Progenitor cell of endocrine pancreas (in vitro differentiated cells): ENCODE measurements at regions not wholly inside any gene's neighbourhood (a gene's known extent, or its start where the extent isn't known, plus 50 kb on each side); places are given as distances from the start of the nearest gene placed in this dataset.
A peak's percentile ranks its signal among the peaks of the same experiment; 100 is the strongest.

ENCODE experiments used
- DNase-seq: peaks from one replicate; pipeline ENCODE4 v3.0.0; 2021; ENCODE audit warnings: low spot score; ENCODE audit not compliant: unreplicated experiment
- H3K27ac Mint-ChIP-seq: 2 replicates; pipeline ENCODE4 v1.8.0; 2021; ENCODE audit warnings: mild to moderate bottlenecking, moderate library complexity, mixed read lengths
- H3K27me3 Mint-ChIP-seq: 2 replicates; pipeline ENCODE4 v1.8.0; 2021; ENCODE audit warnings: mixed read lengths
- H3K36me3 Mint-ChIP-seq: 2 replicates; pipeline ENCODE4 v1.8.0; 2022; ENCODE audit warnings: mixed read lengths; ENCODE audit not compliant: insufficient read depth
- H3K4me1 Mint-ChIP-seq: 2 replicates; pipeline ENCODE4 v1.8.0; 2021; ENCODE audit warnings: low read depth, mixed read lengths
- H3K4me3 Mint-ChIP-seq: 2 replicates; pipeline ENCODE4 v1.8.0; 2021; ENCODE audit warnings: low read depth, mild to moderate bottlenecking, moderate library complexity, mixed read lengths
- H3K9me3 Mint-ChIP-seq: 2 replicates; pipeline ENCODE4 v1.8.0; 2021; ENCODE audit warnings: low read depth, mixed read lengths
- TF ChIP-seq, protein P1 (sequence below): fragments of 200-600 bp; sonication (generic); IDR thresholded peaks from one replicate; pipeline ENCODE4 v1.5.0; 2021; ENCODE audit warnings: antibody characterized with exemption, mild to moderate bottlenecking; ENCODE audit not compliant: unreplicated experiment

DNA sequence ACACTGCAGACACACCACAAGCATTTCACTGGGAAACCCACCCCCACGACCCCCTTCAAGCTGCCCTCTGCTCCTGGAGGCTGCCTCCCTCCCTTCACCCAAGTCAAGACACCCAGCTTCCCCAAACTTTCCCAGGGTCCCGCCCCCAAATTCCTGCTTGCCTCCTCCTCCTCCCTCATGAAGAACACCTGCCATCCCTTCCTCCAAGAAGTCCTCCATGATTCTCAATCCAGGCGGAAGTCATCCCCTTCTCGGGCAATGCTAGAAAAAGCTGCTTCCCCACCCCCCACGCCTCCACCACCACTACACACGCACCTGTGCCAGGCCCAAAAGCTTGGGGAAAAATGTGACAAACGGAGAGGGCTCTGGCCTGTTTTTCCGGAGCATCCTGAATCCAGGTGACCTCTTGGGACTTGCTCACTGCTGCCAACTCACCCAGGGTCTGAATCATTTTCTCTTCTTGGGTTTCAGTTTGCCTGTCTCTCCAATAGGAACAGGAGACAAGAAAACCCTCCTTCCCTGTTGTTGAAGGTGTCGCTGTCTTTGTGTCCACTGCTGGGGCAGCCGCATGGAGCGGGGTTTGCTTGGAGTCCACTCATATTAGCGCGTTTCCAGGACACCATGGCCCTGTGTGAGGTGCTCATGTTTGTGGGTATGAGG is 101.0 kb upstream of the CASZ1 start:
- Mint-ChIP-seq H3K4me3 (no peak overlapping the region), H3K27me3 (peaks cover 3% of the 10 kb centered on the region), H3K27ac (peak overlapping the region; percentile 37), H3K9me3 (no peaks in the 10 kb centered on the region), H3K36me3 (no peaks in the 10 kb centered on the region), H3K4me1 (peaks cover 25% of the 10 kb centered on the region)
- no peak for DNase-seq
- TF ChIP-seq, protein P1, sequence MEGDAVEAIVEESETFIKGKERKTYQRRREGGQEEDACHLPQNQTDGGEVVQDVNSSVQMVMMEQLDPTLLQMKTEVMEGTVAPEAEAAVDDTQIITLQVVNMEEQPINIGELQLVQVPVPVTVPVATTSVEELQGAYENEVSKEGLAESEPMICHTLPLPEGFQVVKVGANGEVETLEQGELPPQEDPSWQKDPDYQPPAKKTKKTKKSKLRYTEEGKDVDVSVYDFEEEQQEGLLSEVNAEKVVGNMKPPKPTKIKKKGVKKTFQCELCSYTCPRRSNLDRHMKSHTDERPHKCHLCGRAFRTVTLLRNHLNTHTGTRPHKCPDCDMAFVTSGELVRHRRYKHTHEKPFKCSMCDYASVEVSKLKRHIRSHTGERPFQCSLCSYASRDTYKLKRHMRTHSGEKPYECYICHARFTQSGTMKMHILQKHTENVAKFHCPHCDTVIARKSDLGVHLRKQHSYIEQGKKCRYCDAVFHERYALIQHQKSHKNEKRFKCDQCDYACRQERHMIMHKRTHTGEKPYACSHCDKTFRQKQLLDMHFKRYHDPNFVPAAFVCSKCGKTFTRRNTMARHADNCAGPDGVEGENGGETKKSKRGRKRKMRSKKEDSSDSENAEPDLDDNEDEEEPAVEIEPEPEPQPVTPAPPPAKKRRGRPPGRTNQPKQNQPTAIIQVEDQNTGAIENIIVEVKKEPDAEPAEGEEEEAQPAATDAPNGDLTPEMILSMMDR, result no peak

DNA sequence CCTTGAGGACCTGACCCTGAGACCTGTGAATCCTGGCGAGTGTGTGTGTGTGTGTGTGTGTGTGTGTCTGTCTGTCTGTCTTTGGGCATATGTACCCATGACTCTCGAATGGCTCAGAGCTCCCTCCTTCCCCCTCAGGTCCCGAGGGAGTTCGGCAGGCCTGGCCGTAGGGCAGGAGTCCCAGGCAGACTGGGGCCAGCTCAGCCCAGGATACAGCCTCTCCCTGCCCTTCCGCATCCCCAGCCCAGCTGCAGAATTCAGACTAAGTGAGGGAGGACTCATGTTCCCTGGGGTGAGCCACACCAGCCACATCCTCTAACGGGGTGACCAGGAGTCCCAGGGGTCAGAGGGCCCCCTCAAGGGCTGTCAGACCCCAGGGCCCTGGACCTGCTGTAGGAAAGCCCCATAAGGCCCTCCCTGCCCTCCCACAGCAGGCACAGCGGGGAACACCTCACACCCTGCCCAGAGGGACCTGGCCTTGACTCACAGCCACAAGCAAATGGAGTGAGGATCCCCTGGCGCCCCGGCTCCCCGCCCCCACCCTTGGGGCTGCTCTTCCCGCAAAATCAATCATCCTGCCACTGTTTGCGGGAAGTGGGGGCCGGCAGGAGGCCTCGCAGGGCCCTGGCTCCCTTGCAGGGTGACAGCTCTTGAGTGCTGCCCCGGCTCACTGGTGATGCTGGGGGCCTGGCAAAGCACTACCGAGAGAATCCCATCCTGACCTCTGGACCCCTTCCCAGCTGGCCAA is 101.7 kb upstream of the CASZ1 start:
- Mint-ChIP-seq H3K4me1 (peaks cover 25% of the 10 kb centered on the region), H3K27ac (peak overlapping the region; percentile 37), H3K4me3 (no peak overlapping the region), H3K9me3 (no peaks in the 10 kb centered on the region), H3K27me3 (peaks cover 3% of the 10 kb centered on the region), H3K36me3 (no peaks in the 10 kb centered on the region)
- no peak for DNase-seq
- TF ChIP-seq, protein P1, result no peak

GRCh38 chr1:10898921-10899320 is 102.5 kb upstream of the CASZ1 start:
- H3K4me1 Mint-ChIP-seq, result peaks cover 25% of the 10 kb centered on the region
- no peaks in the 10 kb centered on the region for H3K36me3 Mint-ChIP-seq
- peaks cover 3% of the 10 kb centered on the region for H3K27me3 Mint-ChIP-seq
- H3K27ac Mint-ChIP-seq, result peak overlapping the region; percentile 74
- no peaks in the 10 kb centered on the region for H3K9me3 Mint-ChIP-seq
- no peak overlapping the region for H3K4me3 Mint-ChIP-seq
- no peak for DNase-seq
- TF ChIP-seq, protein P1, result no peak

- Mint-ChIP-seq H3K27ac (peak overlapping the region; percentile 74), H3K4me1 (peaks cover 25% of the 10 kb centered on the region), H3K4me3 (no peak overlapping the region), H3K9me3 (no peaks in the 10 kb centered on the region), H3K27me3 (peaks cover 3% of the 10 kb centered on the region), H3K36me3 (no peaks in the 10 kb centered on the region)
- DNase-seq, result no peak
- TF ChIP-seq, protein P1, result no peak
Observed at GRCh38 chr1:10899490-10900250, 103.2 kb upstream of the CASZ1 start.

DNA sequence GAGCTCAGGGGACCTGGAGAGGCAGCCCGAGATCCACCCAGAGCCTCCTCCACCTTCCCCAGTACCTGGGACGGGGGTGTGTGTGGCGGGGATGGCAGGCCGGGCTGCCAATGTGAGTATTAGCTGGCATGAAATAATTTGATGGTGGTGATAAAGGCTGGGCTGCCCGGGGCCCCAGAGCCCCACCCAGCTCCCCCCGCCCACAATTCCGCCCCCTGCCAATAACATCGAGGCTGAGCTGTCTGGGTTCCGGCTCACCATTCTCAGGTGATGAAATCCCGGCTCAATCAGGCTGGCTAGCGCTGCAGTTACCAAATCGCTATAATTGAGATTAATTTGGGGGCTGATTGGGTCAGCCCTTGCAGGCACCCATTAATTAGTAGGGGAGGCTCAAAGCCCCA is 103.8 kb upstream of the CASZ1 start:
- Mint-ChIP-seq H3K36me3 (no peaks in the 10 kb centered on the region), H3K27ac (no peak overlapping the region), H3K9me3 (no peaks in the 10 kb centered on the region), H3K4me1 (peaks cover 26% of the 10 kb centered on the region), H3K4me3 (no peak overlapping the region), H3K27me3 (peaks cover 3% of the 10 kb centered on the region)
- DNase-seq, result no peak
- TF ChIP-seq, protein P1, result no peak
